HL-60 (cell line): ENCODE measurements at regions not wholly inside any gene's neighbourhood (a gene's known extent, or its start where the extent isn't known, plus 50 kb on each side); places are given as distances from the start of the nearest gene placed in this dataset.

Source experiments
- DNase-seq, 2 experiments: peaks; one replicate each; pipeline ENCODE4 v3.0.0-alpha.2; 2010 to 2020; ENCODE audit warnings: low read depth in 1 of 2, low spot score in 1 of 2
- H3K27ac ChIP-seq: fragments of 250-450 bp; sonication (Bioruptor Pico); replicated peaks from 2 replicates; pipeline ENCODE4 v1.5.1; 2020; ENCODE audit warnings: mild to moderate bottlenecking, moderate library complexity
- H3K27me3 ChIP-seq: fragments of 250-450 bp; sonication (Bioruptor Pico); 2 replicates; pipeline ENCODE4 v1.5.1; 2021; ENCODE audit warnings: mild to moderate bottlenecking, moderate library complexity; ENCODE audit not compliant: insufficient read depth, poor library complexity, severe bottlenecking
- H3K4me3 ChIP-seq: replicated peaks from 2 replicates; pipeline ENCODE4 v1.5.1; 2011; ENCODE audit warnings: mild to moderate bottlenecking, control low read depth, low read length; ENCODE audit not compliant: insufficient read depth
- CTCF ChIP-seq: IDR thresholded peaks from one replicate; pipeline ENCODE4 v1.5.1; 2011; ENCODE audit warnings: low read length, control low read depth, inconsistent platforms; ENCODE audit not compliant: insufficient read depth
- GABPA ChIP-seq: IDR thresholded peaks from 2 replicates; pipeline ENCODE4 v1.6.1; 2012; ENCODE audit warnings: low read depth
- POLR2AphosphoS5 ChIP-seq: IDR thresholded peaks from 2 replicates; pipeline ENCODE4 v1.6.1; 2012; ENCODE audit warnings: low read depth
- REST ChIP-seq: IDR thresholded peaks from 2 replicates; pipeline ENCODE4 v1.6.1; 2012; ENCODE audit warnings: low read depth; ENCODE audit not compliant: insufficient replicate concordance
- SPI1 ChIP-seq: IDR thresholded peaks from 2 replicates; pipeline ENCODE4 v1.6.1; 2012; ENCODE audit warnings: low read depth, mild to moderate bottlenecking, borderline replicate concordance

DNA sequence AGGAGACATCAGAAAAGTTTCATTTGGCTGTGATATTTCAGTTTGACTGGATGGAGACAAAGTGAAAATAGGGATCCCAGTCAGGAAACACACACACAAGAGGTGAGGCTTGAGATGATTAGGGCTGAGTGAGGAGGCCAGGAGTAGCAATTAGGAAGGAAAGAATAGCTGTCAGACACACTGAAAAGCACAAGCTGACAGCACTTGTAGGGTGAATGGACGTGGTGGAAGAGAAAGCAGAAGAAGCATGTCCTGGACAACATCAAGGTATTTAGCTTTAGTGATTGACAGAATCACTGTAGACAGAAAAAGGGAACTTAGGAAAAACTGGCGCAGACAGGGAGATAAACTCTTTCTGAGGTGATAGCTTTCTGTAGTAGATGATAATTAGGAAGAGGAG, 347.7 kb downstream of the TGFB2 start:
- Histone ChIP-seq H3K27ac (no peak overlapping the region), H3K4me3 (no peak overlapping the region), H3K27me3 (no peaks in the 10 kb centered on the region)
- no peak for TF ChIP-seq GABPA
- no peak for DNase-seq

DNA sequence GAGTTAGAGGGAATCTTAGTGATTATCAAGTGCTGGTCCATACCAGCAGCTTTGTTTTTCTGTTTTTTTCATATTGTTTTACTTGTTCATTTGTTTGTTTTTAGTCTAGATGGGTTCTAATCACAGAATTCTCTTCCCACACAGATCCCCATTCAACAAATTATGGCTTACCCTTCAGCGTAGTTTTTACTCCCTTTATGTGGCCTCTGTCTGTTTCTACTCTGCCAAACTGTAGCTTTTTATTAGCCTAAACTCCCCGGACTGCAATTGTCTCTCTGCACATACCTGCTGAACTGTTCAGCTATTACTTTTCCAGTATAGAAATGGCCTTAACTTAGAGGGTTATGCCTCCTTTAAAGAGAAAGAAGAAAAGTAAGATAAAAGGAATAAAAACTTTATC, 348.5 kb downstream of the TGFB2 start:
- DNase-seq, result no peak
- no peak for TF ChIP-seq SPI1
- no peak for TF ChIP-seq CTCF
- no peak for TF ChIP-seq REST
- no peak for TF ChIP-seq POLR2AphosphoS5
- TF ChIP-seq GABPA, result no peak
- no peak overlapping the region for H3K27ac ChIP-seq
- no peaks in the 10 kb centered on the region for H3K27me3 ChIP-seq
- H3K4me3 ChIP-seq, result no peak overlapping the region

DNA sequence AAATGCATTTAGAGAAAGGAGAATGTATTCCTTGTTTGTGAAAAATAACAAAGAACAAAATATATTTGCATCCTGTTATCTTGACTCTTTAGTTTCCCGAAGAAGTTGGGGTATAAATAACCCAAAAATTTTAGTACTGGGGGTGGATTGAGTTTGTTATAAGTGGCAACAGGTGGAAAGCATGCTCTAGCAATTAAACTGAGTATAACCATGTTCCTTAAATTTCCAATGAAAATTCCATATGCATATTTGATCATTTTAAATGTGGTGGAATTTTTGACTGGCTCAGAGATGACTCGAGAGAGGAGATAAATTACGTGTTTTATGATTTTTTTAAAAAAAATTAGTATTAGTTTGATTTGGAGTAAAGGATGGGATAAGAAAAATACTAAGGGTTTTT, 348.9 kb downstream of the TGFB2 start:
- DNase-seq, result no peak
- TF ChIP-seq SPI1, result no peak
- no peak for TF ChIP-seq POLR2AphosphoS5
- TF ChIP-seq REST, result no peak
- TF ChIP-seq GABPA, result no peak
- TF ChIP-seq CTCF, result no peak
- Histone ChIP-seq H3K27me3 (no peaks in the 10 kb centered on the region), H3K27ac (no peak overlapping the region), H3K4me3 (no peak overlapping the region)

GRCh38 chr1:218694636-218695035, 349.5 kb downstream of the TGFB2 start:
- Histone ChIP-seq H3K27ac (no peak overlapping the region), H3K4me3 (no peak overlapping the region), H3K27me3 (no peaks in the 10 kb centered on the region)
- no peak for DNase-seq
- no peak for TF ChIP-seq GABPA
- TF ChIP-seq POLR2AphosphoS5, result no peak
- TF ChIP-seq CTCF, result no peak
- no peak for TF ChIP-seq REST
- TF ChIP-seq SPI1, result no peak
